ENCODE measurements at regions not wholly inside any gene's neighbourhood (a gene's known extent, or its start where the extent isn't known, plus 50 kb on each side); places are given as distances from the start of the nearest gene placed in this dataset.

GRCh38 chr3:166453478-166453877, 616.3 kb upstream of the BCHE start (continued):
- TF ChIP-seq HOMEZ (CRISPR knock-in tag; IDR thresholded peaks at IDR 0.05; ENCODE audit: low read depth) (peak; percentile 20; the same call in 1 of the 2 replicates), RNF2 (conservative IDR thresholded peaks at IDR 0.05; ENCODE audit: low read depth) (no peak), TFAP4 (IDR thresholded peaks at IDR 0.05; ENCODE audit: borderline replicate concordance, low read depth) (no peak), ATF3 (CRISPR knock-in tag; IDR thresholded peaks at IDR 0.05) (no peak), PCBP2 (optimal IDR thresholded peaks at IDR 0.05; ENCODE audit: low read depth, low read length, poor library complexity, severe bottlenecking) (no peak), ZNF143 (CRISPR knock-in tag; IDR thresholded peaks at IDR 0.05) (no peak), ZNF781 (CRISPR knock-in tag; IDR thresholded peaks at IDR 0.05; ENCODE audit: borderline replicate concordance, not compliant biosample characterization) (no peak), KDM5A (IDR thresholded peaks at IDR 0.05; ENCODE audit: borderline replicate concordance, low read length) (no peak), SIX1 (CRISPR knock-in tag; IDR thresholded peaks at IDR 0.05; ENCODE audit: borderline replicate concordance) (no peak)

- intact Hi-C loops (cut with micrococcal nuclease; ENCODE audit: unreplicated experiment) = no loop called here
- no peak overlapping the region for H3K4me3 ChIP-seq (replicated peaks in 1 of 3; ENCODE audit: insufficient read depth in 1 of 3, low read depth in 2 of 3, low read length in 3 of 3)
- H2AFZ ChIP-seq (ENCODE audit: low read length) = no peak overlapping the region
- no peak overlapping the region for H3K4me2 ChIP-seq (ENCODE audit: low read depth, low read length)
- DNase-seq (ENCODE audit: low spot score) (no peak), FAIRE-seq (no peak), ATAC-seq (no peak)
- 22% methylated on average over 1 of the region's 1 CpG for WGBS (ENCODE audit: low lambda C conversion rate)
- H3K36me3 ChIP-seq (replicated peaks in 1 of 2; ENCODE audit: control insufficient read depth in 1 of 2, insufficient read depth in 2 of 2, low read length in 2 of 2) = no peaks in the 10 kb centered on the region
- CTCF ChIA-PET (ENCODE audit: low intra/inter-chr PET ratio, low total read pairs) = no interaction called here
- POLR2A ChIA-PET = no interaction called here
- no peaks in the 10 kb centered on the region for H4K20me1 ChIP-seq (ENCODE audit: insufficient read depth, low read length)
- in situ Hi-C loops (cut with HindIII; ENCODE audit: extremely low pct_ligation_motif_present, low pct_unique_long_range_greater_than_20kb) = no loop called here
- H3K9ac ChIP-seq (ENCODE audit: insufficient read depth, low read depth, low read length) = no peak overlapping the region
- no peaks in the 10 kb centered on the region for H3K27me3 ChIP-seq (ENCODE audit: control insufficient read depth in 1 of 2, insufficient read depth in 2 of 2, low read length in 2 of 2)
- no TSS peak for BruUV-seq (replicated peaks)
- H3K79me2 ChIP-seq (ENCODE audit: insufficient read depth, low read length) = no peaks in the 10 kb centered on the region
- H3K27ac ChIP-seq (ENCODE audit: extremely low read length, insufficient read depth, low read length) = no peak overlapping the region
- no peaks in the 10 kb centered on the region for H3K9me3 ChIP-seq (ENCODE audit: low read length)
- H3K4me1 ChIP-seq (ENCODE audit: insufficient read depth, low read length) = peaks cover 13% of the 10 kb centered on the region
- TF ChIP-seq ZNF576 (CRISPR knock-in tag; IDR thresholded peaks at IDR 0.05) (no peak), ZNF281 (CRISPR knock-in tag; IDR thresholded peaks at IDR 0.05; ENCODE audit: borderline replicate concordance) (no peak), ZNF710 (CRISPR knock-in tag; IDR thresholded peaks at IDR 0.05; ENCODE audit: borderline replicate concordance) (no peak), ATF5 (CRISPR knock-in tag; IDR thresholded peaks at IDR 0.05; ENCODE audit: low read depth) (no peak)
Observed at GRCh38 chr3:166451997-166452396, 614.8 kb upstream of the BCHE start.

Measured in HepG2 (cell line).